ENCODE measurements at regions not wholly inside any gene's neighbourhood (a gene's known extent, or its start where the extent isn't known, plus 50 kb on each side); places are given as distances from the start of the nearest gene placed in this dataset.

DNA sequence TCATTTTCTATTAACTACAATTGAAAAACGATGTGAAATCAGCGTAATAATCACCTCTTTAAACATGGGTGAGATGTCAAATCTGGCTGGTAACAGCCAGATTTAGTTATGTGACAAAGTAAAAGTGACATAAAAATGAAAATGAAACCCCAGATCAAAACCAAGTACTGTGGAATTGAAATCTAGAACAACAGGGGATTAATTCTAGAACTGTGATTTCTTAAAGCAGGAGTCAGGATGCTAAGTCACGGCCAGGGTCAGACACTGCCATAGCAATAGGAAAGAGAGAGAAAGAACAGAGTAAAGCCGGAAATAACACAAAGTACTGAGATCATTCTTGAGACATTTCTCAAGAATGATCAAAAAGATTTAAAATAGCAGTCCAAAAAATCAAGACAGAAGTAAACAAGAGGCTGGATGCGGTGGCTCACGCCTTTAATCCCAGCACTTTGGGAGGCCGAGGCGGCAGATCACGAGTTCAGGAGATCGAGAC is 1183.7 kb upstream of the NXPH2 start:
- Histone ChIP-seq H3K4me2 (ENCODE audit: insufficient read depth, low read length) (peak overlapping the region; percentile 21), H3K9me1 (replicated peaks; ENCODE audit: control insufficient read depth, extremely low read depth, insufficient read depth, low read length) (no peaks in the 10 kb centered on the region), H3K36me3 (ENCODE audit: control insufficient read depth in 2 of 2, extremely low read depth in 1 of 2, insufficient read depth in 2 of 2, low read length in 2 of 2) (no peaks in the 10 kb centered on the region), H3K79me2 (ENCODE audit: control insufficient read depth, insufficient read depth, low read length) (no peaks in the 10 kb centered on the region), H3K9me3 (replicated peaks; ENCODE audit: control insufficient read depth, insufficient read depth, low read length) (no peaks in the 10 kb centered on the region), H4K20me1 (replicated peaks; ENCODE audit: control insufficient read depth, extremely low read depth, insufficient read depth, low read length) (no peaks in the 10 kb centered on the region), H3K27me3 (ENCODE audit: control insufficient read depth in 2 of 2, insufficient read depth in 2 of 2, low read length in 2 of 2) (no peaks in the 10 kb centered on the region), H3K9ac (replicated peaks; ENCODE audit: extremely low read depth, insufficient read depth, low read length) (peak overlapping the region; percentile 24), H3K4me1 (ENCODE audit: control insufficient read depth, extremely low read depth, insufficient read depth, low read length) (no peaks in the 10 kb centered on the region), H2AFZ (ENCODE audit: low read depth, low read length) (peak overlapping the region; percentile 35), H3K27ac (ENCODE audit: insufficient read depth, low read depth, low read length) (peak overlapping the region; percentile 57), H3K4me3 (replicated peaks in 1 of 3; ENCODE audit: insufficient read depth in 1 of 3, low read depth in 1 of 3, low read length in 3 of 3) (no peak overlapping the region)
- dilution Hi-C loops (cut with MboI; ENCODE audit: extremely low pct_ligation_motif_present, low sequenced_read_pairs) (no loop called here), intact Hi-C loops (cut with micrococcal nuclease) (loop anchor here (1.0 to 5.0 kb wide), 2 partner anchors 25 to 1048 kb away; no protein-coding TSS in a partner anchor)
- CTCF ChIA-PET, result no interaction called here
- BruUV-seq (replicated peaks), result no TSS peak
- TF ChIP-seq POLR2AphosphoS5 (IDR thresholded peaks at IDR 0.05; ENCODE audit: insufficient read depth, low read depth, low read length) (no peak), JUN (IDR thresholded peaks at IDR 0.05; ENCODE audit: borderline replicate concordance, insufficient read depth, insufficient read length, low read depth) (no peak), MYC (IDR thresholded peaks at IDR 0.05; ENCODE audit: low read depth, low read length) (no peak), POLR2A (IDR thresholded peaks at IDR 0.05; ENCODE audit: low read depth, low read length) (no peak), FOS (IDR thresholded peaks at IDR 0.05; ENCODE audit: borderline replicate concordance, insufficient read depth, low read length) (no peak), GATA2 (IDR thresholded peaks at IDR 0.05; ENCODE audit: insufficient read depth, insufficient read length, low read depth, low read length) (no peak), EZH2 (IDR thresholded peaks at IDR 0.05; ENCODE audit: borderline replicate concordance, low read depth, low read length, severe bottlenecking) (no peak)
- TF ChIP-seq, protein P1, sequence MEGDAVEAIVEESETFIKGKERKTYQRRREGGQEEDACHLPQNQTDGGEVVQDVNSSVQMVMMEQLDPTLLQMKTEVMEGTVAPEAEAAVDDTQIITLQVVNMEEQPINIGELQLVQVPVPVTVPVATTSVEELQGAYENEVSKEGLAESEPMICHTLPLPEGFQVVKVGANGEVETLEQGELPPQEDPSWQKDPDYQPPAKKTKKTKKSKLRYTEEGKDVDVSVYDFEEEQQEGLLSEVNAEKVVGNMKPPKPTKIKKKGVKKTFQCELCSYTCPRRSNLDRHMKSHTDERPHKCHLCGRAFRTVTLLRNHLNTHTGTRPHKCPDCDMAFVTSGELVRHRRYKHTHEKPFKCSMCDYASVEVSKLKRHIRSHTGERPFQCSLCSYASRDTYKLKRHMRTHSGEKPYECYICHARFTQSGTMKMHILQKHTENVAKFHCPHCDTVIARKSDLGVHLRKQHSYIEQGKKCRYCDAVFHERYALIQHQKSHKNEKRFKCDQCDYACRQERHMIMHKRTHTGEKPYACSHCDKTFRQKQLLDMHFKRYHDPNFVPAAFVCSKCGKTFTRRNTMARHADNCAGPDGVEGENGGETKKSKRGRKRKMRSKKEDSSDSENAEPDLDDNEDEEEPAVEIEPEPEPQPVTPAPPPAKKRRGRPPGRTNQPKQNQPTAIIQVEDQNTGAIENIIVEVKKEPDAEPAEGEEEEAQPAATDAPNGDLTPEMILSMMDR (IDR thresholded peaks at IDR 0.05; ENCODE audit: extremely low read depth in 1 of 2, insufficient read depth in 1 of 2, low read depth in 1 of 2, low read length in 2 of 2), result no peak
- TF ChIP-seq, protein P2, sequence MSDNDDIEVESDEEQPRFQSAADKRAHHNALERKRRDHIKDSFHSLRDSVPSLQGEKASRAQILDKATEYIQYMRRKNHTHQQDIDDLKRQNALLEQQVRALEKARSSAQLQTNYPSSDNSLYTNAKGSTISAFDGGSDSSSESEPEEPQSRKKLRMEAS (IDR thresholded peaks at IDR 0.05; ENCODE audit: insufficient read depth, insufficient read length), result no peak
- peak; percentile 79 for FAIRE-seq
- POLR2A ChIA-PET, result no interaction called here
- peak; percentile 62 for DNase-seq (ENCODE audit: low read depth, low spot score)
